Stomach smooth muscle (tissue), 2 donors: ENCODE measurements at regions not wholly inside any gene's neighbourhood (a gene's known extent, or its start where the extent isn't known, plus 50 kb on each side); places are given as distances from the start of the nearest gene placed in this dataset.
"Not testable (repeated sequence)": the region's sequence is repeated elsewhere in the genome, so short reads cannot be mapped to it uniquely, and the experiment has no call there.

Experiments
- H3K27ac ChIP-seq: one replicate; pipeline ENCODE4 v1.7.0; 2013; ENCODE audit warnings: mild to moderate bottlenecking, low read length, inconsistent platforms
- H3K27me3 ChIP-seq, 2 donors: one replicate each; pipeline ENCODE4 v1.7.0; 2013; ENCODE audit warnings: low read length in 2 of 2; ENCODE audit not compliant: insufficient read depth in 2 of 2, control insufficient read depth in 1 of 2
- H3K36me3 ChIP-seq, 2 donors: one replicate each; pipeline ENCODE4 v1.7.0; 2013; ENCODE audit warnings: low read length in 2 of 2; ENCODE audit not compliant: control insufficient read depth in 2 of 2, insufficient read depth in 2 of 2
- H3K4me1 ChIP-seq: one replicate; pipeline ENCODE4 v1.7.0; 2013; ENCODE audit warnings: low read length; ENCODE audit not compliant: control insufficient read depth, insufficient read depth
- H3K4me3 ChIP-seq, 2 donors: one replicate each; pipeline ENCODE4 v1.7.0; 2013; ENCODE audit warnings: low read length in 2 of 2
- H3K9ac ChIP-seq, 2 donors: one replicate each; pipeline ENCODE4 v1.7.0; 2013; ENCODE audit warnings: low read length in 2 of 2, mild to moderate bottlenecking in 1 of 2
- H3K9me3 ChIP-seq, 2 donors: one replicate each; pipeline ENCODE4 v1.7.0; 2013; ENCODE audit warnings: low read length in 2 of 2; ENCODE audit not compliant: control insufficient read depth in 2 of 2
- donor health status: healthy.
- donor health status: Pancreatic carcinoma.

GRCh38 chr20:29086145-29086718 is 2171.2 kb upstream of the DEFB115 start:
- H3K27me3 ChIP-seq, H3K4me1 ChIP-seq, H3K9me3 ChIP-seq, H3K27ac ChIP-seq, H3K4me3 ChIP-seq, H3K9ac ChIP-seq, H3K36me3 ChIP-seq: not testable (repeated sequence)

- Histone ChIP-seq H3K9ac (no peak overlapping the region), H3K4me1 (no peaks in the 10 kb centered on the region), H3K27ac (no peak overlapping the region), H3K36me3 (no peaks in the 10 kb centered on the region), H3K27me3 (no peaks in the 10 kb centered on the region), H3K9me3 (no peaks in the 10 kb centered on the region), H3K4me3 (no peak overlapping the region)
Measured at GRCh38 chr20:29086938-29087337, 2170.5 kb upstream of the DEFB115 start.

- not testable (repeated sequence) for H3K4me1 ChIP-seq, H3K9ac ChIP-seq, H3K4me3 ChIP-seq, H3K9me3 ChIP-seq, H3K27ac ChIP-seq, H3K27me3 ChIP-seq, H3K36me3 ChIP-seq
Measured at GRCh38 chr20:29087887-29088286, 2169.6 kb upstream of the DEFB115 start.

GRCh38 chr20:29088472-29088871 is 2169.0 kb upstream of the DEFB115 start:
- H3K27me3 ChIP-seq, H3K27ac ChIP-seq: not testable (repeated sequence)

DNA sequence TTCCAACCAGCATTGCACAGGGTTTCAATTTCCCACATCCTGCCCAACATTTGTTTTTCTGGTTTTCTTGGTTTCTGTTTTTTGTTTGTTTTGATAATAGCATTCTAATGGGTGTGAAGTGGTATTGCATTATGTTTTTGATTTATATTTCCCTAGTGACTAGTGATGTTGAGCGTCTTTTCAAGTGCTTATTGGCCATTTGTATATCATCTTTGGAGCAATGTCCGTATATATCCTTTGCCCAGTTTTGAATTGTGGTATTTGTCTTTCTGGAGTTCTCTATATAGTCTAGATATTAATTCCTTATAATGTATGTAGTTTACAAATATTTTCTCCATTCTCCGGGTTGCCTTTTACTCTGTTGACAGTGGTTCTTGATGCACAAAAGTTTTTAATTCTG is 2168.1 kb upstream of the DEFB115 start:
- H3K9me3 ChIP-seq, H3K27ac ChIP-seq, H3K4me1 ChIP-seq, H3K36me3 ChIP-seq, H3K4me3 ChIP-seq, H3K9ac ChIP-seq, H3K27me3 ChIP-seq: not testable (repeated sequence)

More at GRCh38 chr20:29088472-29088871, 2169.0 kb upstream of the DEFB115 start:
- H3K9ac ChIP-seq, H3K36me3 ChIP-seq, H3K4me3 ChIP-seq, H3K4me1 ChIP-seq, H3K9me3 ChIP-seq: not testable (repeated sequence)

GRCh38 chr20:29093958-29094357 is 2163.5 kb upstream of the DEFB115 start:
- H3K36me3 ChIP-seq, H3K27me3 ChIP-seq, H3K27ac ChIP-seq, H3K4me1 ChIP-seq, H3K9ac ChIP-seq, H3K4me3 ChIP-seq, H3K9me3 ChIP-seq: not testable (repeated sequence)

GRCh38 chr20:29096695-29097094 is 2160.8 kb upstream of the DEFB115 start:
- not testable (repeated sequence) for H3K4me1 ChIP-seq

GRCh38 chr20:29107884-29108283 is 2149.6 kb upstream of the DEFB115 start:
- H3K36me3 ChIP-seq, H3K9ac ChIP-seq, H3K27ac ChIP-seq, H3K4me1 ChIP-seq, H3K9me3 ChIP-seq, H3K4me3 ChIP-seq, H3K27me3 ChIP-seq: not testable (repeated sequence)

More at GRCh38 chr20:29096695-29097094, 2160.8 kb upstream of the DEFB115 start:
- H3K4me3 ChIP-seq, H3K9ac ChIP-seq, H3K36me3 ChIP-seq, H3K9me3 ChIP-seq, H3K27me3 ChIP-seq, H3K27ac ChIP-seq: not testable (repeated sequence)

DNA sequence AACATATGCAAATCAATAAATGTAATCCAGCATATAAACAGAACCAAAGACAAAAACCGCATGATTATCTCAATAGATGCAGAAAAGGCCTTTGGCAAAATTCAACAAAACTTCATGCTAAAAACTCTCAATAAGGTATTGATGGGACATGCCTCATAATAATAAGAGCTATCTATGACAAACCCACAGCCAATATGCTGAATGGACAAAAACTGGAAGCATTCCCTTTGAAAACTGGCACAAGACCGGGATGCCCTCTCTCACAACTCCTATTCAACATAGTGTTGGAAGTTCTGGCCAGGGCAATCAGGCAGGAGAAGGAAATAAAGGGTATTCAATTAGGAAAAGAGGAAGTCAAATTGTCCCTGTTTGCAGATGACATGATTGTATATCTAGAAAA is 2148.1 kb upstream of the DEFB115 start:
- H3K9ac ChIP-seq, H3K4me3 ChIP-seq, H3K4me1 ChIP-seq, H3K27me3 ChIP-seq, H3K36me3 ChIP-seq, H3K27ac ChIP-seq, H3K9me3 ChIP-seq: not testable (repeated sequence)

- not testable (repeated sequence) for H3K9me3 ChIP-seq, H3K9ac ChIP-seq
Measured at GRCh38 chr20:29115097-29115496, 2142.4 kb upstream of the DEFB115 start.

GRCh38 chr20:29119141-29119540 is 2138.3 kb upstream of the DEFB115 start:
- Histone ChIP-seq H3K9me3 (peaks cover 3 to 20% of the 10 kb centered on the region in 2 donors), H3K4me3 (no peak overlapping the region), H3K4me1 (no peaks in the 10 kb centered on the region), H3K27ac (no peak overlapping the region), H3K27me3 (no peaks in the 10 kb centered on the region), H3K36me3 (no peaks in the 10 kb centered on the region), H3K9ac (no peak overlapping the region)

More at GRCh38 chr20:29115097-29115496, 2142.4 kb upstream of the DEFB115 start:
- not testable (repeated sequence) for H3K27ac ChIP-seq, H3K4me3 ChIP-seq, H3K4me1 ChIP-seq, H3K36me3 ChIP-seq, H3K27me3 ChIP-seq
